ENCODE measurements at regions not wholly inside any gene's neighbourhood (a gene's known extent, or its start where the extent isn't known, plus 50 kb on each side); places are given as distances from the start of the nearest gene placed in this dataset.

DNA sequence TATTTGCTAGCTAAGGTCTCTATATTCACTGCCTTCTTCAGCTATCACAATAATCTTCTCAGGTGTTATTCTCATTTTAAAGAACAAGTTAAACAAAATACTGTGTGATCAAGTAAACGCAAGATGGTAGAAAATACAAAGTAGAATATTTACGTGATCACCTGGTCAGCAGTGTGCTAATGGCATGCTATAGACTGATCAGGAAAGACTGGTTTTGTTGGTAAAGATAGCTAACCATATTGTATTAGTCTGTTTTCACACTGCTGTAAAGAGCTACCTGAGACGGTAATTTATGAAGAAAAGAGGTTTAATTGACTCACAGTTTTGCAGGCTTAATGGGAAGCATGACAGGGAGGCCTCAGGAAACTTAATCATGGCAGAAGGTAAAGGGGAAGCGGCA is 50.4 kb downstream of the ZBTB38 start:
- FAIRE-seq, result no peak
- DNase-seq (ENCODE audit: insufficient read length, low spot score), result no peak

DNA sequence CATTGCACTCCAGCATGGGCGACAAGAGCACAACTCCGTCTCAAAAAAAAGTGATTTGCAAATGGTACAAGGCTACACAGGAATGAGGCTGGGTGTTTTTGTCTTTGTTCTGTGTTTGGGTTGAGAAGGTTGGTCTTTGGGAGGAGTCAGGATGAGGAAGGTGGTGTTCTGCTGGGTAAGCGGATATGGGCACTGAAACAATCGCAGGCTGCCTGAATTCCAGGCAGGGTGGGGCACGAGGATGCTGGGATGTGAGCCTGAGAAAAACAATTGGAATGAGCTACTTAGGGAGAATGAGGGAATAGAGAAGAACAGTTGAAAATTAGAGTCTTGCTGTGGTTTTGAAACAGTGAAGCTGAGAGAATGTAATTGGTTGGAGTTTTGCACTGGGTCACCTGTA is 51.6 kb downstream of the ZBTB38 start:
- DNase-seq (ENCODE audit: insufficient read length, low spot score) (no peak), FAIRE-seq (no peak)

DNA sequence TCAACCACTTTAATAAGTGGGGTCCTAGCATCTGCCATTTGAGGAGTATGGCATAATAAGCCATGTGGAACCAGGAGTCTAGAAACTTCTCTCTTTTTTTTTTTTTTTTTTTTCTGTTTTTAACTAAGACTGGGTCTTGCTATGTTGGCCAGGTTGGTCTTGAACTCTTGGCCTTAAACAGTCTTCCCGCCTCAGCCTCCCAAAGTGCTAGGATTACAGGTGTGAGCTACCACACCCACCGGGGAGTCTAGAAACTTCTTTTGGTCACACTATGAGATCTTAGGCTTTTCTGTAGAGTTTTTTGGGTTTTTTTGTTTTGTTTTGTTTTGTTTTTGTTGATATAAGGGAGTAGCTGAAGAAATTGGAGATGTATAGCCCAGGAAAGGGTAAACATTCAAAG is 52.9 kb downstream of the ZBTB38 start:
- DNase-seq (ENCODE audit: insufficient read length, low spot score), result no peak
- no peak for FAIRE-seq

DNA sequence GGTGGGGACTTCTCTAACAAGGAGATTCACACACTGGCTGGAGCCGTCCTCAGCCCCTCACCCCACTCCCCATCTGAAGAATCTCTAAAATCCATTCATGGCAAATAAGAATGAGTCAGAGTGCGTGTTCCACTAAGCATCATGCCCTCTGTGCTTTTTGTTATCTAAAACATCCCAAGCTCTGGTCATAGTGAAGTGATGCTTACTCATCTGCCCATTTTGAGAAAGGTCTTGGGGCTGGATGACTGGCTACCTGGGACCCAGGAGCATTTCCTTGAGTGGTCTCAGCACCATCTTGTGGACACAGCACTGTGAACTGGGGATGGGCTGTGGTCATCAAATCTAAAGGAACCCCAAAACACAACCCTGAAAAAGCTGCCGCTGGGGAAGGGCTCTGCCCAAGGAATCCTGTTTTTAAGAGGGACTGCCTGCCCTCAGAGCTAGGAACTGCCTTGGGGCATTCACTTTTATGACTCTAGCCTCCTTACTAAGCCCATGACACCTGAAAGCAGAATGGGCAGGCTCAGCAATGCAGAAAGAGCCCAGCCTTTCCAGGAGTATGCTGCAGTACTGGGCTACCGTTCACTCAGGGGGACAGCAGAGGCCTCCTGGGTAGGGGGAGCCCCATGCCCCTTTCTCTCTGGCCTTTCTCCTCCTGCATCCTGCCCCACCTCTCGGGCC is 53.5 kb downstream of the ZBTB38 start:
- FAIRE-seq, result no peak
- peak; percentile 45 for DNase-seq (ENCODE audit: insufficient read length, low spot score)

DNA sequence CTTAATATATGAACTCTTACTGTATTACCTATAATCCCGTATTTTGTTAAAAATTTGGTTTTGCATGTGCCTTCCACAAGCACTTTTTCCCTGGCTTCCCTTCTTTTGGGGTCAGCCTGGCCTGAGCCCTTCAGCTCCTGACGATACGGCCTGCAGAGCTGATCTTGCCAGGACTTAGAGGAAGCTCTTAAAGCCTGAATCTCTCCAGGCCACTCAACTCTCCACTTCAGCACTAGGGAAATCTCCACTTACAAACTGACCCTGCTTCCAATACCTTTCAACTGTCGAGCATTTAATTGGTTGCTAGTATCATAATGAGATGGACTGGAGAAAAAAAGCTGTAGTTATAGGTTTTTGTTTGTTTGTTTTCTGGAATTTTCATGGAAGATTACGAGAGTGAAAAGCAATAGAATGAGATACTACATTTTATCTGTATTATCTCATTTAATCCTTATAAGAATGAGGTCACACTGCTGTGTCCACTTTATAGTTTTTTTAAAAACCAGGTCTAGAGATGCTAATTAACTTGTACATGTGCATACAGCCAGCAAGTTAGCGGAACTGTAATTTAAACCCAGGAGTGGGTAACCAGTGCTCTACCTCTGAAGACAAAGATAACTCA is 54.8 kb downstream of the ZBTB38 start:
- FAIRE-seq (no peak), DNase-seq (ENCODE audit: insufficient read length, low spot score) (no peak)

DNA sequence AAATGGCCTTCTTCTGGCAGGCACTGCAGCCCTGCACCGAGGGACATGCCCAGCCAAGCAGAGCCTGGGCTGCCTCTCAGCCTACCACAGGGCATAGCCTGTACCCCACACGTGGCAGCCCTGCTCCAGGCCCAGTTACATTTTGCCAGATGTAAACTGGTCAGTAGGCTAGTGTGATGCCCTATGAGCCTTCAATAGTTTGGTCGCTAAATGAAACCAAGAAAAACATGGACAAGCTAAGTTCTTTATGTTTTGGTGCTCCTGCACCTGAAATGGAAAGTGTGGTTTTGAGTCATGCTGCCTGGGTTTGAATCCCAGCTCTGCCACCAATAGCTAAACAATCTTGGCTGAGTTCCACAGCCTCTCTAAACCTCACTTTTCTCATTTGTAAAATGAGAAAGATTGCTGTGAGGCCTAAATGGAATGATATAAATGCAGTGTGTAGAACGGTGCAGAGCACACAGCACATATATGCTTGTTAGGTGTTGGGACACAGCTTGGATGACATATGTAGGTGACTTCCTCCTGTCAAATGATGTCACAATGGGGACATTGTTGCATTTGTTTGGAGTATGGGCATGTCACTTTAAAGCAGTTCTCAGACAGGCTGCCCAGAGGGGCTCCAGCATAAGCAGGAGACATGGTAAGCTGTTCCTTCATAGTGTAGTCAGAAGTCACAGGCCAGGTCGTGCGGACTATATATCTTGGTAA is 57.4 kb downstream of the ZBTB38 start:
- no peak for DNase-seq (ENCODE audit: insufficient read length, low spot score)
- FAIRE-seq, result no peak

DNA sequence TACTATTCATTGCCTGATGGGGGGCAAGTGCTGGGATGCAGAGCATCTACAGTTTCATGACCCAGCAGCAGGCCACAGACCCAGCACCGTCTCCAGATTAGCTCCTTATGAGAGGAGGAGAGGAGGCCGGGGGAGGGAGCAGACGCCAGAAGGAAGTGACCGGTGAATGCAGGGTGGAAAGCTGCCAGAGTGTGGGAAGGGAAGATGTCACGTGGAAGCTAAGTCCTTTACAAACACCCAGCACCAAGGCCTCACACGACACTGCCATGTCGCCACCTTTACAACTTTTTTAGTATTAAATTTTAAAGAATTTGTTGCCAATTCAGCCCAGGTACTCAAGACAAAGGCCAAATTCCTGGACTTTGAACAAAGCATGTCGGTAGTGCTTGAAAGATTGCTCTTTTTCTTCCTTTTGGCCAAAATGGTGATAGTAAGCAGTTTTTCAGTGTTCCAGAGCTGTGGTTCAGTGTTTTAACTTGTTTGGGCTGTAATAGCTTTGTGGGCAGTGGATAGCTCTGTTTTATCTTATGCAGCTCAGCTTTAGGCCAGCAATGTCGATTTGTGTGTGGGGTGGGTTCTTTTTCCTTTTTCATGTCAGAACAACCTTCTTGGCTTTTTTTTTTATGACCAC is 58.2 kb downstream of the ZBTB38 start:
- DNase-seq (ENCODE audit: insufficient read length, low spot score) (no peak), FAIRE-seq (no peak)

DNA sequence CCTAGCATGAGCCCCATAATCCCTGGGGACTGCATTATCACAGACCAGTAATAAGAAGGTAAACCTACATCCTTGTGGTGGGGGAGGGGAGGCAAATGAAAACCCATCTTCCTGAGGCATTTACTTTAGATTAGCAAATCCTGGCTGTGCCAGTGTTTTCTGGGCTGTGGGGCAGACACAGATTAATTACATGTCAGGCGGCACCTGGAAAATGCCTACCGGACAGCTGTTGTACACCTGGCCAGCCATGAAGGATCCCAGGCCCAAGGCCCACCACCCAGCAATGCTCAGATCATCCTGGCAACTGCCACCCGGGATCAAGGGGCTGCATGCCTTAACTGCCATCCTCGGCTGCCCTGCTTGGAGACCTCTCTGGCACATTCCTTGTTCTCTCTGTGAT is 59.1 kb upstream of the RASA2 start:
- DNase-seq (ENCODE audit: insufficient read length, low spot score), result no peak
- no peak for FAIRE-seq

DNA sequence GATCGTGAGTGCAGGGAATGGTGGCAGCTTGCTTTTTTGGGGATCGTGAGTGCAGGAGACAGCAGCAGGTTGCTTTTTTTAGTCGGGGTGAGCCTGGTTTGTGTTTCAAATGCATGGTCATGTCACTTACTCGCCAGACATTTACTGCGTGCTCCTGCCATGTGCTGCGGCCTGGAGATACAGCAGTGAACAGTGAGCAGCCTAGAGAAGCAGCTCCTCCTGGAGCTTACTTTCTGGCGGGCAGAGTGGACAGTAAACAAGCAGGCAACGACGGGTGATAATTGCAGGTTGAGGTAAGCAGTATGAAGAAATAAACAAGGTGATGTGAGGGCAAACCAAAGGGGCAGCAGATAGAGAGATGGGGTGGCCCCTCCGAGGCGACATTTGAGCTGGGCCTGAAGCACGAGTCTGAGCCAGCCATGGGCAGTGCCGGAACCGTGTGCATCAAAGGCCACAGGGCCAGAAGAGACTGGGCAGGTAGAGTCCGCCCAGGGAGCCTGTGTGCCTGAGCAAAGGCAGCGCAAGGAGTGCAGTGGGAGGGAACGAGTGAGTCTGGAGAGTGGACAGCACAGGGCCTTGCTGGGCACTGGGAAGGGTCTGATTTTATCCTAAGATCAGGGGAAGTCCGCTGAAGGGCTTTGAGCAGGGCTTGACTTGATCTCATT is 57.3 kb upstream of the RASA2 start:
- no peak for DNase-seq (ENCODE audit: insufficient read length, low spot score)
- no peak for FAIRE-seq

DNA sequence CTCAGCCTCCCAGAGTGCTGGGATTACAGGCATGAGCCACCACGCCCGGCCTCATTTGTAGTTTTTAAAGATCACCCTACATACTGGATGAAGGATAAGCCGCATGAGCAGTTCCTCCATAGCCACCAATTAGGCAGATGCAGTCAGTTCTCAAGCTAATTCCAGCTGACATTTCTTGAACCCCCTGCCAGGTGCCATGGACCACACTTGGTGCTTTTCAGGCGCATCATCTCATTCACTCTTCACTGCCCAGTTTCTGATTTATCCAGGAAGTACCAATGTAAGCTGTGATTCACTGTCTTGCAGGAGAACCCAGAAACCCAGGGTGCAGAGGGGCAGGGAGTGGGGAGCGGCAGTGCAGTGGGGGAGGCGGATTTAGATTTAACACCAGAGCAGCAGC is 56.5 kb upstream of the RASA2 start:
- DNase-seq (ENCODE audit: insufficient read length, low spot score) (no peak), FAIRE-seq (no peak)

DNA sequence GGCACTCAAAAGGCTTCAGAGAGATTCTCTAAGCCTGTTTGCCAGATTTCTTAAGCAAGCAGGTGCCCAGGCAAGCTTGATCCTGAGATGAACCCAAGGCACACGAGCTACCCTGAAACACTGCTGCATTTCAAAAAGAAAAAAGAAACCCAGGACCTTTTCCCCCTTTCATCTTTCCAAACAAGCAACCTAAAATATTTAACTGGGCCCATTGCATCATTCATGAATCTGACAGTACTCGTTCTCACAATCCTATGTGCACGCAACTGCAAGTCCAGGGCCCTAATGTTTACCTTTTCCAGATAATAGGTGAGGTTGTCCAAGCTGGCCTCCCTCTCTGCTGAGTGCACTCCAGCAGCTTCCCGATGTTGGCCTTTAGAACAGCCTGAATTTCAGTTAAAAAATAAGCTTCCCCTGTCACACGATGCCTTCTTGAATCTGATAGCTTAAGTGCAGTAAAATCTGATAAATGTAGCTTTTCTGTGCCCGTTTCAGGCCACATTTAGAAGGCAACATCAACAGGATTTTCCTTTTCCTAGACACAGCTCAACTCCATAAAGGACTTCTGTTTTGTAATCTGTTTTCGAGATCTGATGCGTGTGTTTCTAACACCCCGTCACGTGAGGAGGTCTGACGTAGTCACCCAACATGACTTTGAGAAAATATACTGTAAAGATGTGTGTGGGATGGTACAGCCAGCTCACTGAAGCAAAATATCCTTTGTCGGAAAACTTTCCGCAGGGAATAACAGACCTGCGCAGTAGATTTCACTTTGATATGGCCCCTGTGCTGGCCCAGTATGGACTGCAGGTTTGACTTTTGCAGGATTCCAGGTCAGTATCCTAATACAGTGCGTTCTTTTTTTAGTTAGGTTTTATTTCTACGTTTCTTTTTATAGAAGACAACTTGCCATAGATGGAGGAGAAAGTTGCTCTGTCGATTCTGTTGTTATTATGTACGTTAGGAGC is 55.1 kb upstream of the RASA2 start:
- FAIRE-seq, result no peak

DNA sequence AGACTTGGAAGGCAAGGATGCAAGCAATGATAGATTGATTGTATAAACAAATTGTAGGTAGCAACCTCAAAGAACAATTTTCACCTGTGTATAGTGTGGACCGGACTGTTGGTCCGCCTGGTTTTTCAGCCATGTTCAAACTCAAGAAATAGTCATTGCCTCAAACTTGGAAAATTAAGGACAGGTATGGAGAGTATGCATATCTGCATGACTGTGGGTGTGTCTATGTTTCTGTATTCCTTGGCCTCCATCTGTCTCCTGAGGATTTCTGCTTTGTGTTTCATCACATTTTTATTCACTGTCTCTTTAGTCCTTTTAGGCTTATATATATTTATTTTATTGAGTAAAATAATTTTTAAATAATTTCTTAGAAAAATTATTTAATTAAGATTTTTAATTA is 53.9 kb upstream of the RASA2 start:
- DNase-seq (ENCODE audit: insufficient read length, low spot score), result no peak
- no peak for FAIRE-seq

More for the DNA sequence above, 55.1 kb upstream of the RASA2 start:
- DNase-seq (ENCODE audit: insufficient read length, low spot score), result no peak

DNA sequence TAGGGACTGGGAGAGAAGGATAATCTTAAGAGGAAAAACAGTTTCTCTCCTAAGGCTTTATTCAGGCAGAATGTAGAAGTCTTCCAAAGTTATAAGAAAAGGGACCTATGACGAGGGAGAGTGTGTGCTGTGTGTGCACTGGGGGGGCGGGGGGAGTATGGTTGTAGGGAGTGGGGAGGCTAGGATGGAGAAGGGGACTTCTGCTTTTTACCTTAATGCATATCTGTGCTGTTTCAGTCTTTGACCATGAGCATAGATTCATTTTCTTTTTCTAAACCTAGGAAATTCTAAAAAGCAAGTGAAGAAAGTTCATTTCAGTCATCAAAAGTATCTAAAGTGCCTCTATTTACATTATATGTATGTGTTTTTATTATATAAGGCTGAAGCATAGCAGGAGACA is 52.6 kb upstream of the RASA2 start:
- no peak for DNase-seq (ENCODE audit: insufficient read length, low spot score)
- no peak for FAIRE-seq

DNA sequence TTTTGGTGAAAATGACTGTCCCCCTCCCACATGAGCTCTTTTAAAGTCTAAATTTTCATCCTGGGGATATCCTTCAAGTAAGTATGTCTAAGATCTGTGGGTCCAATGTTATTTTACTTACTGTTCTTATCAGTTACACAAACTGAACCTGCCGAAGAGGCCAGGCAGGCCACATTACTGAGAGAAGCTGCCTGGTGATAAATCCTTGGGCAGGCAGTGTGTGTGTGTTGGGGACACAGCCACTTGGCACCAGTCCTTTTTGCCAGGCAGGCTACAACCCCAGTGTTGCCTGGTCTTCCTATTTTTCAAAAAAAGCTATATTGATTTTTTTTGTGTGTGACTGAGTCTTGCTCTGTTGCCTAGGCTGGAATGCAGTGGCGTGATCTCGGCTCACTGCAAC is 50.6 kb upstream of the RASA2 start:
- FAIRE-seq (no peak), DNase-seq (ENCODE audit: insufficient read length, low spot score) (no peak)
